ENCODE measurements at regions not wholly inside any gene's neighbourhood (a gene's known extent, or its start where the extent isn't known, plus 50 kb on each side); places are given as distances from the start of the nearest gene placed in this dataset.
A peak's percentile ranks its signal among the peaks of the same experiment; 100 is the strongest.

DNA sequence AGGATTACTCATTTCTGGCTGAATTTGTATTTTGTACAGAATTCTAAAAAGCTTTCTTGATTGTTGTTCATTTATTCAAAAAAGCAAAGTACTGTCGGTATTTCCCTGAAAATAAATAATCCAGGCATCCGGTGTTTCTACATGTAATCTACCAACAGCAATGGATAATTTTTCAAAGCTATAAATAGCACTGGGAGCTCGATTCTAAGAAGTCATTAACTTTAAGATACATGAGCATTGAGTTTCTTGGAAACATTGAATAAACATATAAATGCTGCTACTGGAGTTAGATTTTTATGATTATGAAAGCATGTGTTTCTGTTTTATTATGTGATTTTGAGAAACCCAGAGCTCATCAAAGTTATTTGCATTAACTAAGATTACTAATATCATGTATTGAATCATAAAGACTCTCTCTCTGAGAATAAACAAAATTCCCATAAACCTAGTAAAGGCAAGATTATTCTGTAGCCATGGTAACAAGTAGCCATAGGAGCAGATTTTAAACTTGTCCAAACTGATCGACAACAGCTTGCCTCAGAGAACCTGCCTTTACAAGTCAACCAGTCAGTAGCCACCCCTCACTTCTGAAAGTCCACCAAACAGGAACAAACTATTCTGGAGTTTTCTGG lies 197.0 kb downstream of the DRD1 start:
- TF ChIP-seq POLR2A (IDR thresholded peaks at IDR 0.05; ENCODE audit: low read depth, low read length) (peak; percentile 22; the same call in 1 of the 2 replicates), RFX5 (IDR thresholded peaks at IDR 0.05; ENCODE audit: low read depth, low read length) (no peak)
- Histone ChIP-seq H2AFZ (replicated peaks; ENCODE audit: low read length, poor library complexity) (no peak overlapping the region), H4K5ac (ENCODE audit: low read depth, low read length) (0 out of 2 replicates have a peak overlapping the region, but pooled peaks have one; percentile 20), H4K91ac (ENCODE audit: insufficient read depth, low read depth, low read length) (peak overlapping the region; percentile 45; the same call in 1 of the 2 replicates), H3K9me1 (ENCODE audit: insufficient read depth, low read length) (peaks cover 13% of the 10 kb centered on the region), H4K20me1 (ENCODE audit: insufficient read depth, low read length) (no peaks in the 10 kb centered on the region), H3K4me2 (ENCODE audit: low read depth, low read length) (peak overlapping the region; percentile 54), H3K27ac (ENCODE audit: insufficient read depth, low read length) (peak overlapping the region; percentile 66), H2AK9ac (replicated peaks; ENCODE audit: low read depth, low read length, poor library complexity) (no peak overlapping the region), H4K8ac (ENCODE audit: low read depth in 2 of 2, low read length in 2 of 2) (peak overlapping the region in 1 of 2 experiments; percentile 59; a peak in 2 of 4 replicates), H2BK15ac (ENCODE audit: low read depth, low read length) (peak overlapping the region; percentile 82; the same call in 2 of the 3 replicates), H3K27me3 (ENCODE audit: control insufficient read depth, insufficient read depth, low read length) (no peaks in the 10 kb centered on the region), H3K36me3 (ENCODE audit: control insufficient read depth, insufficient read depth, low read length) (no peaks in the 10 kb centered on the region), H3K9me3 (ENCODE audit: control insufficient read depth, insufficient read depth, low read length) (no peaks in the 10 kb centered on the region), H2AK5ac (ENCODE audit: low read depth, low read length) (peak overlapping the region; percentile 43; the same call in 1 of the 2 replicates), H3K56ac (ENCODE audit: extremely low read depth, insufficient read depth, low read length) (peak overlapping the region; percentile 54; the same call in 1 of the 2 replicates), H3K79me1 (ENCODE audit: low read depth in 1 of 2, low read length in 2 of 2) (no peaks in the 10 kb centered on the region), H2BK120ac (ENCODE audit: low read depth, low read length) (peak overlapping the region; percentile 85), H3K18ac (ENCODE audit: low read depth, low read length) (peak overlapping the region; percentile 82; the same call in 1 of the 2 replicates), H3K14ac (replicated peaks; ENCODE audit: low read depth, low read length) (peak overlapping the region; percentile 78), H2BK20ac (ENCODE audit: low read depth, low read length) (peak overlapping the region; percentile 91), H3K4me3 (ENCODE audit: insufficient read depth, low read depth, low read length) (no peak overlapping the region), H3K23ac (ENCODE audit: low read depth, low read length) (no peak overlapping the region; the same call in 1 of the 2 replicates), H3K9ac (ENCODE audit: low read depth, low read length) (no peak overlapping the region), H3K4ac (ENCODE audit: low read depth, low read length) (peak overlapping the region; percentile 63), H3K4me1 (ENCODE audit: control insufficient read depth, insufficient read depth, low read length) (peaks cover 4% of the 10 kb centered on the region), H2BK5ac (ENCODE audit: low read depth, low read length, poor library complexity, severe bottlenecking) (peak overlapping the region; percentile 85)
- WGBS, 2 experiments (ENCODE audit: extremely low coverage in 2 of 2, insufficient read length in 1 of 2): no CpG with 5 or more reads among the region's 4 CpGs
- intact Hi-C loops (cut with micrococcal nuclease): loop anchor here (2.0 to 5.0 kb wide), 3 partner anchors 32 to 195 kb away; partner anchors contain the start of gene DRD1
- DNase-seq (peak; percentile 38), ATAC-seq (ENCODE audit: low read depth) (no peak)
- CTCF ChIA-PET: interaction anchor here (1.2 to 2.1 kb wide), 2 partner anchors 27 to 197 kb away, joined by 4 read pairs; partner anchors contain the start of gene DRD1
- in situ Hi-C loops (cut with MboI; ENCODE audit: low sequenced_read_pairs): no loop called here
- no TSS peak for BruUV-seq (replicated peaks)
- dilution Hi-C loops (cut with HindIII; ENCODE audit: low sequenced_read_pairs, unreplicated experiment): no loop called here
- POLR2A ChIA-PET (ENCODE audit: unreplicated experiment): interaction anchor here (1.2 kb wide), 1 partner anchor 28 kb away, joined by 3 read pairs; no protein-coding TSS in a partner anchor
